HAP-1 (cell line): ENCODE measurements at regions not wholly inside any gene's neighbourhood (a gene's known extent, or its start where the extent isn't known, plus 50 kb on each side); places are given as distances from the start of the nearest gene placed in this dataset.
"Not testable (repeated sequence)": the region's sequence is repeated elsewhere in the genome, so short reads cannot be mapped to it uniquely, and the experiment has no call there.

ENCODE experiments used
- DNase-seq, 2 experiments: peaks; one replicate each; pipeline ENCODE4 v3.0.0-alpha.2; 2016 to 2020; ENCODE audit warnings: low spot score in 2 of 2
- H3K27me3 ChIP-seq: fragments of 250-450 bp; sonication (Bioruptor Pico); 2 replicates; pipeline ENCODE4 v1.5.1; 2020; ENCODE audit warnings: low read depth, mild to moderate bottlenecking, moderate library complexity
- H3K36me3 ChIP-seq: fragments of 250-450 bp; sonication (Bioruptor Pico); replicated peaks from 2 replicates; pipeline ENCODE4 v1.5.1; 2020; ENCODE audit warnings: mild to moderate bottlenecking
- H3K4me1 ChIP-seq: fragments of 250-450 bp; sonication (Bioruptor Pico); 2 replicates; pipeline ENCODE4 v1.5.1; 2020; ENCODE audit warnings: mild to moderate bottlenecking
- H3K4me3 ChIP-seq: fragments of 250-450 bp; sonication (Bioruptor Pico); 2 replicates; pipeline ENCODE4 v1.5.1; 2020; ENCODE audit warnings: mild to moderate bottlenecking, moderate library complexity
- H3K9me3 ChIP-seq: fragments of 250-450 bp; sonication (Bioruptor Pico); 2 replicates; pipeline ENCODE4 v1.5.1; 2020; ENCODE audit warnings: mild to moderate bottlenecking, moderate library complexity
- in situ Hi-C: fragments of 300-500 bp; cut with MboI; formaldehyde crosslinking; loops from 3 replicates; pipeline ENCODE4 v1.14.3; 2020; ENCODE audit warnings: low sequenced_read_pairs, inconsistent platforms, mixed read lengths

- Histone ChIP-seq H3K4me3 (no peak overlapping the region), H3K27me3 (no peaks in the 10 kb centered on the region), H3K4me1 (no peaks in the 10 kb centered on the region), H3K36me3 (no peaks in the 10 kb centered on the region), H3K9me3 (no peaks in the 10 kb centered on the region)
- no peak for DNase-seq
- in situ Hi-C loops = no loop called here
Measured at GRCh38 chr12:9326085-9326484, 117.9 kb upstream of the PZP start.

GRCh38 chr12:9325471-9325870 is 117.3 kb upstream of the PZP start:
- in situ Hi-C loops = no loop called here

GRCh38 chr12:9324782-9325181 is 116.6 kb upstream of the PZP start:
- in situ Hi-C loops = no loop called here
- H3K9me3 ChIP-seq = no peaks in the 10 kb centered on the region
- no peak for DNase-seq

More at GRCh38 chr12:9325471-9325870, 117.3 kb upstream of the PZP start:
- DNase-seq = no peak
- Histone ChIP-seq H3K4me3 (no peak overlapping the region), H3K27me3 (no peaks in the 10 kb centered on the region), H3K36me3 (no peaks in the 10 kb centered on the region), H3K4me1 (no peaks in the 10 kb centered on the region), H3K9me3 (no peaks in the 10 kb centered on the region)

DNA sequence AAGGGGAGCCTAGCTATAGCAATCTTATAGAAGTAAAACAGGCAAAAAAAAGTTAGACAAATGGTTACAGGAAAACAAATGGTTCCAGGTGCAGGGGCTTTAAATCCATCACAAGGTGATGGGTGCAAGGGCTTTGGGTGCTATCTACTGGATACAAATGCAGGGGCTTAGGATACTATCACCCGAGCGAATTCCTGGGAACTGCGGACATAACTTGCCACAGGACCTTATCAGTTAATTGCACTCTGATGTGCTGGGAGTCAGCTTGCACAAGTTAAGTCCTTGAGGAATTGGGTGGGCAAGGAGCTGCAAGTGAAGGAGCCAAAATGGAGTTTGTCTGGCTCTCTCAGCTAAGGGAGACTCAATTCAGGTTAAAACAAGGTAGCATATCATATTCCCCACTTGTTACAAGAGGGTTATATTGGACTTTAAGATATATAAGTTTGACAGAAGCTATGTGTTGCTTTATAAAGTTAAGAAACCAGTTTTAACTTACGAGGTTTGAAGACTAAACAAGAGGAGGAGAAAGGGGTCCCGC is 115.0 kb upstream of the PZP start:
- Histone ChIP-seq H3K27me3 (no peaks in the 10 kb centered on the region), H3K36me3 (no peaks in the 10 kb centered on the region), H3K4me3 (no peak overlapping the region), H3K9me3 (no peaks in the 10 kb centered on the region), H3K4me1 (peaks cover 3% of the 10 kb centered on the region; the same call in 1 of the 2 replicates)
- no peak for DNase-seq
- in situ Hi-C loops = no loop called here

More at GRCh38 chr12:9324782-9325181, 116.6 kb upstream of the PZP start:
- H3K4me1 ChIP-seq = peaks cover 3% of the 10 kb centered on the region; the same call in 1 of the 2 replicates
- H3K27me3 ChIP-seq = no peaks in the 10 kb centered on the region
- no peaks in the 10 kb centered on the region for H3K36me3 ChIP-seq
- H3K4me3 ChIP-seq = no peak overlapping the region

DNA sequence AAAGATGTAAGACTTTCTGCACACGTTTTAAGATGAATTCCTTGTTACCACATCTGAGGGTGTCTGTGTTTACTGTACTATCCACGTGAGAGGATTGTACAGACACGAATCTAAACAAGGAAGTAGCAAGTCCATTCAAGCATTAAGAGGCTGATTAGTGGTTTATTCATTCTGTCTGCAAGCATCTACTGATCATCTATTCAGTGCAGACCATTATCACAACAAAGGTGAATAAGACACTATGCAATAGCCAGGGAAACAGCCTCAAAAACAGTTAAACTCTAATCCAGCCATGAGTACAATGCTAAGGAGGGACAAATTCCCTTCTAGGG is 111.6 kb upstream of the PZP start:
- peak in 1 of 2 experiments; percentile 31 for DNase-seq
- H3K27me3 ChIP-seq = no peaks in the 10 kb centered on the region
- H3K9me3 ChIP-seq = no peaks in the 10 kb centered on the region
- H3K36me3 ChIP-seq = no peaks in the 10 kb centered on the region
- in situ Hi-C loops = no loop called here
- peaks cover 3% of the 10 kb centered on the region; the same call in 1 of the 2 replicates for H3K4me1 ChIP-seq
- no peak overlapping the region for H3K4me3 ChIP-seq

- no peak for DNase-seq
- H3K36me3 ChIP-seq = no peaks in the 10 kb centered on the region
- peaks cover 3% of the 10 kb centered on the region; the same call in 1 of the 2 replicates for H3K4me1 ChIP-seq
- H3K27me3 ChIP-seq = no peaks in the 10 kb centered on the region
- H3K4me3 ChIP-seq = no peak overlapping the region
- no peaks in the 10 kb centered on the region for H3K9me3 ChIP-seq
- in situ Hi-C loops = no loop called here
Measured at GRCh38 chr12:9319044-9319841, 111.0 kb upstream of the PZP start.

- in situ Hi-C loops, H3K4me1 ChIP-seq, H3K4me3 ChIP-seq, H3K36me3 ChIP-seq, DNase-seq, H3K27me3 ChIP-seq, H3K9me3 ChIP-seq: not testable (repeated sequence)
Measured at GRCh38 chr12:9313479-9313878, 105.3 kb upstream of the PZP start.

- H3K27me3 ChIP-seq, DNase-seq, in situ Hi-C loops, H3K36me3 ChIP-seq, H3K4me1 ChIP-seq, H3K9me3 ChIP-seq, H3K4me3 ChIP-seq: not testable (repeated sequence)
Measured at GRCh38 chr12:9312406-9313392, 104.5 kb upstream of the PZP start.

- DNase-seq, H3K27me3 ChIP-seq, H3K4me1 ChIP-seq, in situ Hi-C loops, H3K36me3 ChIP-seq, H3K4me3 ChIP-seq, H3K9me3 ChIP-seq: not testable (repeated sequence)
Measured at GRCh38 chr12:9311454-9311853, 103.3 kb upstream of the PZP start.

DNA sequence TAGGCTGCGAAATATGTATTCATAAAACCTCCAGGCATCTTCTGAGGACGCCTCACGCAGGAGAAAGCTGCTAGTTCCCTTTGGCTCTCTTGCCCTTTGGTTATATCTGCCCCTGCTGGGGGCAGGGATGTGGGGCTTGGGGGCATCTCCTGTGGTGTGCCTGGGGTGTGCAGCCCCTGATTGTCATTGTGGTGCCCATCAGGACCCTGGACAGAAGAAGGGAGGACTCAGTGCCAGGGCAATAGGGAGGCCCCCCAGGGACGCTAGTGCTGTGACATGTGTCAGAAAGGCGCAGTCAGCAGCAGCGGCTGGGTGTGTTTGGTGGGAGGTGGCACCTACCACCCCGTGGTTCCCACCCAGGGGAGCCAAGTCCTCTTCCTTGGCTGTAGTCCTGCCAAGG is 102.5 kb upstream of the PZP start:
- H3K4me1 ChIP-seq, H3K4me3 ChIP-seq, in situ Hi-C loops, H3K36me3 ChIP-seq, H3K27me3 ChIP-seq, DNase-seq, H3K9me3 ChIP-seq: not testable (repeated sequence)

GRCh38 chr12:9309749-9310148 is 101.6 kb upstream of the PZP start:
- H3K9me3 ChIP-seq, H3K27me3 ChIP-seq, H3K36me3 ChIP-seq, in situ Hi-C loops, H3K4me1 ChIP-seq, H3K4me3 ChIP-seq, DNase-seq: not testable (repeated sequence)

DNA sequence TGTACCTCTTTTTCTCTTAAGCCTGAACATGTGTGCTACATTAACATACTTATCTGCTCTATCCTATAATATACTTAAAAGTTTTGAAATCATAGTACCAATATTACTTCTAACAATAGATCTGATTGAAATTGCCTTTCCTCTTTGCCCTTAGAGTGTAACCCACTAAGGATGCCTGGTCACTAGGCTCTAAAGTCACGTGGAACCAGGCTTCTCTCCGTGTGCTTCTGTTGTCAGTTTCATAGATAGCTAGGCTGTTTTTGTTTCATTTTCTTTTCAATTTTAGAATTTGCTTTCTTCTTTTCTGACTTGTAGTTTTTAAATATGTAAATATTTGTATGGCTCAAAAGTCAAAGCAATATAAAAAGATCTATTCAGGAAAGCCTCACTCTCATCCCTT is 100.5 kb upstream of the PZP start:
- H3K4me1 ChIP-seq, H3K27me3 ChIP-seq, H3K9me3 ChIP-seq, DNase-seq, H3K36me3 ChIP-seq, in situ Hi-C loops, H3K4me3 ChIP-seq: not testable (repeated sequence)

DNA sequence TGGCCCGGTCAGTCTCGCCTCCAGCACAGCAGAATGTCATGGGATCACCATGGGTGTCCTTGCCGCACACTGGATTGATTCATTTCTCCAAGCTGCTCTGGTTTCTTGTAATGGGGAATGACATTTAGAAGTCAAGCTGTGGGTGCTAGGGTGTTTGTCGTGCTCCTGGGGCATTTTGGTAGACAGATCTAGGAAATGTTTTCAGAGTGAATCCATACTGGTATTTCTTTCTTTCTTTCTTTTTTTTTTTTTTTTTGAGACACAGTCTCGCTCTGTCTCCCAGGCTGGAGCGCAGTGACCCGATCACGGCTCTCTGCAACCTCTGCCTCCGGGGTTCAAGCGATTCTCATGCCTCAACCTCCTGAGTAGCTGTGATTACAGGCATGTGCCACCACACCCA is 100.0 kb upstream of the PZP start:
- DNase-seq, in situ Hi-C loops, H3K36me3 ChIP-seq, H3K27me3 ChIP-seq, H3K9me3 ChIP-seq, H3K4me1 ChIP-seq, H3K4me3 ChIP-seq: not testable (repeated sequence)

DNA sequence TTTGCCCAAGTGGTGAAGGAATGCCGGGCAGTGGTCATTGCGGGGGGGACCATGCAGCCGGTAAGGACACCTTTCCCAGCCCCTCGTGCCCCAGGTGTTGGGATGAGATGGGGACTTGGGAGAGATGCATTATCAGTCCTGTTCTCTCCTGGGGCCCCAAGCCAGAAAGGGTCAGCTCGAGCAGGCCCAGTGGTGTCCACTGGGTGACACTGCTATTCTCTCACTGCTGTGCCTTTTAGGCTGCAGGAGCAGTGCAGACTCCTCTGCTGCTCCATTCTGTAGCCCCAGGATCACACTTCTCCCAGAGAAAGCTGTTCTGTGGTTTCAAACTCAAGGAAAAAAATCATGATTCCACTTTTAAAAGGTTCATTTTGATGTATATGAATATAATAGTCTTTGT is 99.1 kb upstream of the PZP start:
- H3K36me3 ChIP-seq, H3K4me1 ChIP-seq, H3K27me3 ChIP-seq, in situ Hi-C loops, DNase-seq, H3K9me3 ChIP-seq, H3K4me3 ChIP-seq: not testable (repeated sequence)
